Rectal smooth muscle tissue (tissue), 1 donor: ENCODE measurements at regions not wholly inside any gene's neighbourhood (a gene's known extent, or its start where the extent isn't known, plus 50 kb on each side); places are given as distances from the start of the nearest gene placed in this dataset.

Source experiments
- H3K27ac ChIP-seq: one replicate; pipeline ENCODE4 v1.7.0; 2013; ENCODE audit warnings: low read depth, low read length, inconsistent platforms
- H3K27me3 ChIP-seq: one replicate; pipeline ENCODE4 v1.7.0; 2013; ENCODE audit warnings: low read length; ENCODE audit not compliant: control insufficient read depth, insufficient read depth
- H3K36me3 ChIP-seq: one replicate; pipeline ENCODE4 v1.7.0; 2013; ENCODE audit warnings: low read length; ENCODE audit not compliant: control insufficient read depth, insufficient read depth
- H3K4me1 ChIP-seq: one replicate; pipeline ENCODE4 v1.7.0; 2013; ENCODE audit warnings: low read length; ENCODE audit not compliant: control insufficient read depth, insufficient read depth
- H3K4me3 ChIP-seq: one replicate; pipeline ENCODE4 v1.7.0; 2013; ENCODE audit warnings: low read length
- H3K9ac ChIP-seq: one replicate; pipeline ENCODE4 v1.7.0; 2013; ENCODE audit warnings: low read length

DNA sequence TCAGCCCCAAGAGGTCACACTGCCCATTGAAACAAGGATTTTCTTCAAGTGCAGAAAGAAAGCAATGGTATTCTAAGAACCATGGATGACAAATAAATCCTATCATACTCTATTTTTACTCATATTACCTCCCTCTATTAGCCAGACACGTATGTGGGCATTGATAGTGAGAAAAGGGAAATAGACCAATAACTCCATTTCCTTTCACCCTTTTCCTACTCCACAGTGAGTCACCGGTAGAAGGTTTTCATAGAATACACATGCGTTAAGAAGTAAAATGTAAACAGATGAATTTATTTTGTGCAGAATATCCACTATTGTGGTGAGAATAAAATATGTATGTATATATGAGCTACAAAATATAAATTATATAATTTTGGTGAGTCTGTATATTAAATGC lies 568.9 kb upstream of the ADGRL4 start:
- H3K4me1 ChIP-seq: no peaks in the 10 kb centered on the region
- H3K4me3 ChIP-seq: no peak overlapping the region
- no peak overlapping the region for H3K9ac ChIP-seq
- H3K27me3 ChIP-seq: no peaks in the 10 kb centered on the region
- no peaks in the 10 kb centered on the region for H3K36me3 ChIP-seq
- H3K27ac ChIP-seq: no peak overlapping the region

DNA sequence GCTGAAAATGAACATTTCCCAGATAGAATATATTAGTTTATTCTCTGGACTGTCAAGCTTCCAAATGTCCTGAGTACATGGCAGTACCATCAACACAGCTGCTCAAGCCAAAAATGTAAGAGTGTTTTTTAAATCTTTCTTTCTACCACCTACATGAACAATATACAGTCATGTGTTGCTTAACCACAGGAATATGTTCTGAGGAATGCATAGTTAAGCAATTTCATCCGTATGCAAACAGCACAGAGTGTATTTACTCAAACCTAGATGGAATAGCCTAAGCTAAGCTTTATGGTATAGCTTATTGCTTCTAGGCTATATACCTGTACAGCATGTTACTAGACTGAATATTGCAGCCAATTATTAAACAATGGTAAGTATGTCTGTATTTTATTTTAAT lies 561.9 kb upstream of the ADGRL4 start:
- H3K27ac ChIP-seq: no peak overlapping the region

DNA sequence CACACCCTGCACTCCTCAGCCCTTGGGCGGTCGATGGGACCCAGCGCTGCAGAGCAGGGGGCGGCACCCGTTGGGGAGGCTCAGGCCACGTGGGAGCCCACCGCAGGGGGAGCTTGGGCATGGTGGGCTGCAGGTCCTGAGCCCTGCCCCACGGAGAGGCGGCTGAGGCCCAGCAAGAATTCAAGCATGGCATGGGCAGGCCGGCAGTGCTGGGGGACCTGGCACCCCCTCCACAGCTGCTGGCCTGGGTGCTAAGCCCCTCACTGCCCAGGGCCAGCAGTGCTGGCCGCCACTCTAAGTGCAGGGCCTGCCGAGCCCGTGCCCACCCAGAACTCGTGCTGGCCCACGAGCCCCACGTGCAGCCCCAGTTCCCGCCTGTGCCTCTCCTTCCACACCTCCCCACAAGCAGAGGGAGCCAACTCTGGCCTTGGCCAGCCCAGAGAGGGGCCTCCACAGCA lies 555.0 kb upstream of the ADGRL4 start:
- Histone ChIP-seq H3K27me3 (no peaks in the 10 kb centered on the region), H3K9ac (no peak overlapping the region), H3K4me3 (no peak overlapping the region), H3K4me1 (no peaks in the 10 kb centered on the region), H3K27ac (no peak overlapping the region), H3K36me3 (no peaks in the 10 kb centered on the region)

More for the DNA sequence above, 561.9 kb upstream of the ADGRL4 start:
- Histone ChIP-seq H3K27me3 (no peaks in the 10 kb centered on the region), H3K9ac (no peak overlapping the region), H3K4me3 (no peak overlapping the region), H3K36me3 (no peaks in the 10 kb centered on the region), H3K4me1 (no peaks in the 10 kb centered on the region)

DNA sequence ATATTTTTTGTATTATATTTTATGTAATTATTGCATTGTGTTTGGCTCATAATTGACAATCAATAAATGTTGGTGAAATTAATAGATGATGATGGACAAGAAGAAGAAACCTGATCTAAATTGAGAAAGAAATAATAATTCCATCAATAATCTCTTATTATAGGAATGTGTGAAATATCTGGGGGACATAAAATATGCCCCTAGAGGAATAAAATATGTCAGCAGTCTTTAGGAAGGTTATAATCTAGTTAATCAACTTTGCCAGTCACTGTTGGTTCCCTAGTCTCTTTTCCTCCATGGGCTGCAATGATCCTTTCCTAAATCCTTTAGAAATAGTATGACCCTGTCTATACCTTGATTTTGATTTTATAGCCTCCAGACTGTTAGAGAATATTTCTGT lies 549.7 kb upstream of the ADGRL4 start:
- Histone ChIP-seq H3K4me1 (no peaks in the 10 kb centered on the region), H3K36me3 (no peaks in the 10 kb centered on the region), H3K27me3 (no peaks in the 10 kb centered on the region), H3K9ac (no peak overlapping the region), H3K27ac (no peak overlapping the region), H3K4me3 (no peak overlapping the region)

DNA sequence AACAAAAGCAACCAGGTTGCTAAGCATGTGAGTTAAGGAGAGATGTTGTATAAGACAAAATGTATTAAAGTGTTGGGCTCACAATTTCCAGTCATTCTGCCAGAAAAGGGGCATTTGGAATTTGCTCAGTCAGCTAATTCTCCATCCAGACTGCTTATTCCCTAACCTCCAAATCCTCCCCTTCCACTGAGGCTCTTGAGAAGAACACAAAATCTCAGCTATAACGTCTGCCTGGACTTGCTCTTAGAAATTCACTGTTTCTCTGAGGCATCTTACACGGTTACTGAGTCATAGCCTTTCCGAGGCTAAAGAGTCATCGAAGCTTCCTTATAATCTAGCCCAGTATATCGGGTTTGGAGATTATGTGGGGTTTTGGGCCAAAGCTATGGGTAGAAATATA lies 548.2 kb upstream of the ADGRL4 start:
- Histone ChIP-seq H3K4me1 (no peaks in the 10 kb centered on the region), H3K36me3 (no peaks in the 10 kb centered on the region), H3K4me3 (no peak overlapping the region), H3K27ac (no peak overlapping the region), H3K9ac (no peak overlapping the region), H3K27me3 (no peaks in the 10 kb centered on the region)

DNA sequence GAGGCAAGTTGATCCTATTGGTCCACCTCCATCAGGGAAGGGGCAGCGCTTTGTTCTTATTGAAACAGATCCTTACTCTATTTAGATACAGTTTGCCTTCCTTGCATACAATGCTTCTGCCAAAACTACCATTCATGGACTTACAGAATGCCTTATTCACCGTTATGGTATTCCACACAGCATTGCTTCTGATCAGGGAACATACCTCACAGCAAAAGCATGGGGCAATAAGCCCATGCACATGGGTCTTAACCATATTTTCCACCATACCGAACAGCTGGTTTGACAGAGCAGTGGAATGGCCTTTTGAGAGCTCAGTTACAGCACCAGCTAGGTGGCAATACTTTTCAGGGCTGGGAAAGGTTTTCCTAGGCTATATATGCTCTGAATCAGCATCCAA lies 544.8 kb upstream of the ADGRL4 start:
- no peak overlapping the region for H3K4me3 ChIP-seq
- H3K27ac ChIP-seq: no peak overlapping the region
- H3K27me3 ChIP-seq: no peaks in the 10 kb centered on the region
- no peaks in the 10 kb centered on the region for H3K4me1 ChIP-seq
- H3K9ac ChIP-seq: no peak overlapping the region
- no peaks in the 10 kb centered on the region for H3K36me3 ChIP-seq

DNA sequence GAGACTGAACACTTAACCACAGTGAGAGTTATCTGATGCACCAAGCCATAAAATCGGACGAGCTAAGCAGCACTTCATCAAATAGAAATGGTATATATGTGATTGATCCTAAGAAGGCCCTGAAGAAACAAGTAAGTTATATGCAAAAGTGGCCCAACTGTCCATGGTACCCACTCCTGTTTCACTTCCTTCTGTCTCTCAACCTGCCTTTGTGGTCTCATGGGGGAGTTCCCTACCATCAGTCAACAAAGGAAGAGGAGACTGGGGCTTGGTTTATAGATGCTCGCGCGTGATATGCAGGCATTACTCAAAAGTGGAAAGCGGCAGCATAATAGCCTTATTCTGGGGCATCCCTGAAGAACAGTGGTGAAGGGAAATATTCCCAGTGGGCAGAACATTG lies 543.9 kb upstream of the ADGRL4 start:
- Histone ChIP-seq H3K27ac (no peak overlapping the region), H3K4me1 (no peaks in the 10 kb centered on the region), H3K27me3 (no peaks in the 10 kb centered on the region), H3K9ac (no peak overlapping the region), H3K36me3 (no peaks in the 10 kb centered on the region), H3K4me3 (no peak overlapping the region)

DNA sequence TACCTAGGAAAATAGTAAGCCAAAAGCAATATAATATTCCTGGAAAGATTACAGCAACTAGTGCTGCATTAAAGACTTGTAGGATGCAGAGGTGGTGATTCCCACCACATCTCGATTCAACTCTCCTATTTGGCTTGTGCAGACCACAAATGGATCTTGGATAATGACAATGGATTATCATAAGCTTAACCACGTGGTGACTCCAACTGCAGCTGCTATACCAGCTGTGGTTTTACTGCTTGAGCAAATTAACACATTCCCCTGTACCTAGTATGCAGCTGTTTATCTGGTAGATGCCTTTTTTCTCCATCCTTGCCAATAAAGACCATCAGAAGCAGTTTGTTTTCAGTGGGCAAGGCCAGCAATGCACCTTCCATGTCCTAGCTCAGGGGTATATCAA lies 542.7 kb upstream of the ADGRL4 start:
- Histone ChIP-seq H3K4me3 (no peak overlapping the region), H3K27ac (no peak overlapping the region), H3K4me1 (no peaks in the 10 kb centered on the region), H3K36me3 (no peaks in the 10 kb centered on the region), H3K9ac (no peak overlapping the region), H3K27me3 (no peaks in the 10 kb centered on the region)

DNA sequence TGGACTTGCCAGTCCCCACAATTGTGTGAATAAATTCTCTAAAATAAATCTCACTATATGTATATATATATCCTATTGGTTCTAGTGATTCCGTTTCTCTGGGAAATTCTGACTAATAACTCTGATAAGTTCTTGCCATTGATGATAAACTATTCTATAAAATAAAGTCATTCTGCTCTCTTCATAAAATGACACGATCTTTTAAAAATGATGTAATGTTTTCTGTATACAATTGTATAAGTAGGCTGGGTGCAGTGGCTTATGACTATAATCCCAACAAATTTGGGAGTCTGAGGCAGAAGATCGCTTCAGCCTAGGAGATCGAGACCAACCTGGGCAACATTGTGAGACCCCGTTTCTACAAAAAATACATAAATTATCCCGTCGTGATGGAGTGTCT lies 541.0 kb upstream of the ADGRL4 start:
- no peaks in the 10 kb centered on the region for H3K4me1 ChIP-seq
- no peaks in the 10 kb centered on the region for H3K36me3 ChIP-seq
- no peak overlapping the region for H3K27ac ChIP-seq
- H3K9ac ChIP-seq: no peak overlapping the region
- no peak overlapping the region for H3K4me3 ChIP-seq
- no peaks in the 10 kb centered on the region for H3K27me3 ChIP-seq

DNA sequence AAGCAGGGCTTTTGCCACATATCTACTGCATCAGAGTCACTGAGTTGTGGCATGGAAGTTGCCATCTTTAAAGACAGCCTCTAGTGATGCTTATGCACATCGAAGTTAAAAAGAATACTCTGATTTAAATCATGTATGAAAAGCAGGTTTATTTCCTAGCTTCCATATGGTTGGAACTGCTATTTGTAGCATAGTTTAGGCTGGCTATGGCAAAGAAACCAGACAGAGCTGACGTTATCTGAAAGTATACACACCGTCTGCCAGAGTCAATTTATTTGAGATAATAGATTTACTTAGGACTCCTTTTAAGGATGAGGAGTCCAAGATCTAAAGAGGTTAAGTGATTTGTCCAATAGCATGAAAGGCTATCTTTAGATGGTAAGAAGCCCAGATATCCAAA lies 536.9 kb upstream of the ADGRL4 start:
- H3K9ac ChIP-seq: no peak overlapping the region
- H3K27ac ChIP-seq: no peak overlapping the region
- no peaks in the 10 kb centered on the region for H3K36me3 ChIP-seq
- H3K27me3 ChIP-seq: no peaks in the 10 kb centered on the region
- H3K4me3 ChIP-seq: no peak overlapping the region
- H3K4me1 ChIP-seq: no peaks in the 10 kb centered on the region

DNA sequence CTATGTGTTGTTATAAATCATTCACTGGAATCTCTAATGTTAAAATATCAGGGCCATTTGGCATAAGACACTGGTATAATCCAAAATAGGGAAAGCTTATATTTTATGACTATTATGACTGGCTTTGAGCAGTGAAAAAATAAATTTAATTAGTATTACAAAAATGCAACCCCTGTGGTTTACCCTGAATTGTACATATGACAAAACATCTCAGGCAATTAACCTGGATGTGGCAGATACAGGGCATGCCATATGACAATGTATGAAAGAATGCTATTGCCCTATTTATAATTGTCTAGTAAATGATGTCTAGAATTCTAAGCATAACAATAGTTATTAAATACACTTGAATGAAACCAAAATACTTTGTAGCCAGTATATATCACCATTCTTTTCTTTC lies 532.5 kb upstream of the ADGRL4 start:
- H3K27me3 ChIP-seq: no peaks in the 10 kb centered on the region
- H3K4me1 ChIP-seq: no peaks in the 10 kb centered on the region
- H3K9ac ChIP-seq: no peak overlapping the region
- H3K27ac ChIP-seq: no peak overlapping the region
- no peak overlapping the region for H3K4me3 ChIP-seq
- no peaks in the 10 kb centered on the region for H3K36me3 ChIP-seq

DNA sequence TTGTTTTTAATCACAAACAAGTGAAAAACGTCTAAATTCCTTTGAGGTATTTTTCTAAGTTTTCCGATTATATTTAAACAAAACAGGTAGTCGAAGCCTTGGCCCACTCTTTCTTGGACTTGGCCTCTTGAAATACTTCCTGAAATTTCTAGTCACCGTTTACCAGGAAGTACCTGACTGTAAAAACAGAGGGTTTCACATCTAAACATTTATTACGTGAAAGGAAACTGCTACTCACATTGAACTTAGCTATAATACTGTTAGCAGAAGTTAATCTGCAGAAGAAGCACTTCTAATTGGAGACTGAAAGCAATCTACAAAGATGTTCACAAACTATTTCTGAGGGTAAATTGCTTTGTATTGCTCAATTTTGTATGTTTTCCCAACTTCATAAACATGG lies 526.0 kb upstream of the ADGRL4 start:
- H3K27me3 ChIP-seq: no peaks in the 10 kb centered on the region
- H3K36me3 ChIP-seq: no peaks in the 10 kb centered on the region
- H3K4me3 ChIP-seq: no peak overlapping the region
- no peaks in the 10 kb centered on the region for H3K4me1 ChIP-seq
- H3K9ac ChIP-seq: no peak overlapping the region
- H3K27ac ChIP-seq: no peak overlapping the region

DNA sequence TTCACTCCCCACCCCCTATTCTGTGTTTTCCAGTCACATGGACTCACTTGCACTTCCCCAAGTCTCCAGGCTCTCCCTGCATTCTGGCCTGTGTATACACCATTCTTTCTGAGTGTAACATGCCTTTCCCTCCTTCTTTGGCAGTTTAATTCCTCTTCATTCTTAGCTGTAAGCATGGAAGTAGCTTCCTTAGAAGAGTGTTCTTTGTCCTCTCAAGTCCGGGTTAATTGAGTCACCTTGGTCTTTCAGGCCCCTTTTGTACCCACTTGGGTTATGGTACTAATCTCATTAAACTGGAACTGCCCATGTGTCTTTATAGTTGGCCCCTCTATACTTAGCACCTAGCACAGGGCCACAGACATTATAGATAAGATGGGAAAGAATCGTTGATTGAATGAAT lies 525.3 kb upstream of the ADGRL4 start:
- H3K4me1 ChIP-seq: no peaks in the 10 kb centered on the region
- no peaks in the 10 kb centered on the region for H3K27me3 ChIP-seq
- no peak overlapping the region for H3K4me3 ChIP-seq
- no peak overlapping the region for H3K27ac ChIP-seq
- H3K9ac ChIP-seq: no peak overlapping the region
- H3K36me3 ChIP-seq: no peaks in the 10 kb centered on the region

DNA sequence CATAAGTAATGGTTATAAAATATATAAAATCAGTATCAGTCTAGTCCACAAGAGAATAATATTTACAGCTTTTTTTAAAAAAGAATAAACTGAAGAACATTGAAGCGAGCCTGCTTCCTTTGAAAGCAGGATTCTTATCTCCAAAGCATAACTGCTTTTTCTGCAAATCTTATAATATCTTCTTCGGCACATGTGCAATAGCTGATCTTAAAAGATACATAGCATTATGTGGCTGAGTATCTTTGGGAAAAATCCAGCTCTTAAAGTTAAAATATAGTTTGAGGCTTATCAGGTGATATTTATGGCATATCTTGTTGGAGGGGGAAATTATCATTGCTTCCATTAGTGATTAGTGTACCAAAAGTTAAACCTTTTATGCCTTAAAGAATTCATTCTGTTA lies 523.9 kb upstream of the ADGRL4 start:
- Histone ChIP-seq H3K4me3 (no peak overlapping the region), H3K27ac (no peak overlapping the region), H3K4me1 (no peaks in the 10 kb centered on the region), H3K27me3 (no peaks in the 10 kb centered on the region), H3K36me3 (no peaks in the 10 kb centered on the region), H3K9ac (no peak overlapping the region)
